GM23248 (cell line): ENCODE measurements at regions not wholly inside any gene's neighbourhood (a gene's known extent, or its start where the extent isn't known, plus 50 kb on each side); places are given as distances from the start of the nearest gene placed in this dataset.

Source experiments
- DNase-seq: peaks from one replicate; pipeline ENCODE4 v3.0.0-alpha.2; 2015
- H2AFZ ChIP-seq: fragments of 200-600 bp; sonication (generic); 2 replicates; pipeline ENCODE4 v1.6.1; 2016; ENCODE audit warnings: antibody characterized with exemption
- H3F3A ChIP-seq: fragments of 200-600 bp; sonication (generic); 2 replicates; pipeline ENCODE4 v1.6.1; 2016; ENCODE audit warnings: mild to moderate bottlenecking, antibody characterized with exemption, mixed run types; ENCODE audit not compliant: insufficient read depth
- H3K27ac ChIP-seq: fragments of 200-600 bp; sonication (generic); 2 replicates; pipeline ENCODE4 v1.5.1; 2016; ENCODE audit warnings: mild to moderate bottlenecking
- H3K27me3 ChIP-seq: fragments of 200-600 bp; sonication (generic); replicated peaks from 2 replicates; pipeline ENCODE4 v1.6.1; 2016; ENCODE audit warnings: mild to moderate bottlenecking; ENCODE audit not compliant: insufficient read depth
- H3K36me3 ChIP-seq: fragments of 200-600 bp; sonication (generic); 2 replicates; pipeline ENCODE4 v1.6.1; 2016; ENCODE audit warnings: low read depth, mild to moderate bottlenecking
- H3K4me1 ChIP-seq: fragments of 200-600 bp; sonication (generic); 2 replicates; pipeline ENCODE4 v1.6.1; 2016; ENCODE audit warnings: mild to moderate bottlenecking; ENCODE audit not compliant: insufficient read depth
- H3K4me2 ChIP-seq: fragments of 200-600 bp; sonication (generic); one replicate; pipeline ENCODE4 v1.6.1; 2016; ENCODE audit warnings: mild to moderate bottlenecking; ENCODE audit not compliant: unreplicated experiment
- H3K4me3 ChIP-seq: fragments of 200-600 bp; sonication (generic); 2 replicates; pipeline ENCODE4 v1.5.1; 2016; ENCODE audit warnings: mild to moderate bottlenecking
- H3K79me2 ChIP-seq: fragments of 200-600 bp; sonication (generic); 2 replicates; pipeline ENCODE4 v1.6.1; 2016; ENCODE audit warnings: mild to moderate bottlenecking; ENCODE audit not compliant: insufficient read depth
- H3K9ac ChIP-seq: fragments of 200-600 bp; sonication (generic); 2 replicates; pipeline ENCODE4 v1.6.1; 2016; ENCODE audit warnings: mild to moderate bottlenecking
- H3K9me2 ChIP-seq: fragments of 200-600 bp; sonication (generic); 2 replicates; pipeline ENCODE4 v1.6.1; 2016; ENCODE audit warnings: mixed run types, mild to moderate bottlenecking, moderate library complexity; ENCODE audit not compliant: insufficient read depth
- H3K9me3 ChIP-seq: fragments of 200-600 bp; sonication (generic); one replicate; pipeline ENCODE4 v1.6.1; 2017; ENCODE audit warnings: low read depth
- H4K20me1 ChIP-seq: fragments of 200-600 bp; sonication (generic); 2 replicates; pipeline ENCODE4 v1.6.0; 2016; ENCODE audit not compliant: insufficient read depth
- EZH2 ChIP-seq: fragments of 200-600 bp; sonication (generic); IDR thresholded peaks from 2 replicates; pipeline ENCODE4 v1.6.1; 2018; ENCODE audit warnings: antibody characterized with exemption, mild to moderate bottlenecking; ENCODE audit not compliant: insufficient read depth, poor library complexity, severe bottlenecking
- EZH2phosphoT487 ChIP-seq: fragments of 200-600 bp; sonication (generic); IDR thresholded peaks from 2 replicates; pipeline ENCODE4 v1.6.1; 2018; ENCODE audit warnings: antibody characterized with exemption, moderate library complexity, mild to moderate bottlenecking, low read depth; ENCODE audit not compliant: insufficient read depth
- WGBS, 2 experiments: methylation state at CpG; one replicate each; pipeline ENCODE4 v1.1.6; 2015 to 2017; ENCODE audit warnings: low lambda C conversion rate in 2 of 2, low coverage in 1 of 2; ENCODE audit errors: missing lambda C conversion rate in 2 of 2; 5-methylcytosine and 5-hydroxymethylcytosine counted together
- in situ Hi-C: fragments of 300-500 bp; cut with MboI; formaldehyde crosslinking; loops from 2 replicates; pipeline ENCODE4 v1.15.0; 2020

DNA sequence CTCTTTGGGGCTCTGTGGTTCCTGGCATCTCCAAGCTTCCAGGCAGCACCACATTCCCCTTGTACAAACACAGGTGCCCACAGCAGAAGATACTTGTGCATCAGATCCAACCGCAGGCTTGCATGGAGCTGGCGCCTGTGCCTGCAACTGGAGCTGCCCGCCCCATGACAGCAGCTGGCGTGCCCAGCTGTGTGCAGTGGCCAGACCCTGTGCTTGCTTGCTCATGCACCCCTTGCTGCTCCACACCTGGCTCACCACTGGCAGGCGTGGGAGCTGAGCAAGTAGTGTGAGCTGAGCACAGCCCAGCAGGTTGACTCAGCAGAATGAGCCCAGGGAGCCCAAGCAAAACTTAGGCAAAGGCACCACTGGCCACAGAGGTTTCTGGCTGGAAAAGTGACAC, 84.4 kb upstream of the STARD4 start:
- Histone ChIP-seq H3K9ac (no peak overlapping the region), H3K9me3 (no peaks in the 10 kb centered on the region), H3K27me3 (no peaks in the 10 kb centered on the region), H4K20me1 (no peaks in the 10 kb centered on the region), H3K9me2 (no peaks in the 10 kb centered on the region), H2AFZ (no peak overlapping the region), H3K4me1 (no peaks in the 10 kb centered on the region), H3K4me3 (no peak overlapping the region), H3K79me2 (no peaks in the 10 kb centered on the region), H3K36me3 (no peaks in the 10 kb centered on the region), H3K27ac (no peak overlapping the region), H3K4me2 (no peak overlapping the region), H3F3A (no peaks in the 10 kb centered on the region)
- in situ Hi-C loops: no loop called here
- TF ChIP-seq EZH2 (no peak), EZH2phosphoT487 (no peak)
- DNase-seq: no peak
- 86 to 93% methylated on average over 5 of the region's 5 CpGs for WGBS, 2 experiments

DNA sequence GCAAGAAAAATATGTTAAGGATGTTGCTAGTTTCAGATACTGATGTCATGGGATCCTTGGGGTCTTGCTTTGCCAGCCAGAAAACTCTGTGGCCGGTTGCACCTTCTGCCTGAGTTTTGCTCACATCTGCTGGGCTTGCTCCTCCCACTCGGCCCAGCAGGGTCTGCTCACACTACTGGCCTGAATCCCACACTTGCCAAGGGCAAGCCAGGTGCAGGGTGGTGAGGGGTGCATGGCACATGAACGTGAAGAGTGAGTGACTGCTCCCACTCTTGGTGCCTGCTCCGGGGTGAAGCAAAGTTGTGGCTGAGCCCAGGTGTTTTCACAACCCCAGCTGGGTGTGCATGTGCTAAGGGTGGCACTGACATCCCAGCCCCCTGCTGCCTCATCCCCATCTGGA, 83.1 kb upstream of the STARD4 start:
- no peak overlapping the region for H3K9ac ChIP-seq
- no peak for DNase-seq
- in situ Hi-C loops: no loop called here
- TF ChIP-seq EZH2phosphoT487 (no peak), EZH2 (no peak)
- H3K27ac ChIP-seq: no peak overlapping the region
- no peaks in the 10 kb centered on the region for H3K4me1 ChIP-seq
- 54 to 74% methylated on average over 3 to 4 of the region's 4 CpGs for WGBS, 2 experiments
- H4K20me1 ChIP-seq: no peaks in the 10 kb centered on the region
- no peaks in the 10 kb centered on the region for H3K27me3 ChIP-seq
- H3F3A ChIP-seq: no peaks in the 10 kb centered on the region
- H3K9me2 ChIP-seq: no peaks in the 10 kb centered on the region
- no peak overlapping the region for H3K4me2 ChIP-seq
- no peak overlapping the region for H3K4me3 ChIP-seq
- no peak overlapping the region for H2AFZ ChIP-seq
- no peaks in the 10 kb centered on the region for H3K9me3 ChIP-seq
- no peaks in the 10 kb centered on the region for H3K36me3 ChIP-seq
- H3K79me2 ChIP-seq: no peaks in the 10 kb centered on the region

DNA sequence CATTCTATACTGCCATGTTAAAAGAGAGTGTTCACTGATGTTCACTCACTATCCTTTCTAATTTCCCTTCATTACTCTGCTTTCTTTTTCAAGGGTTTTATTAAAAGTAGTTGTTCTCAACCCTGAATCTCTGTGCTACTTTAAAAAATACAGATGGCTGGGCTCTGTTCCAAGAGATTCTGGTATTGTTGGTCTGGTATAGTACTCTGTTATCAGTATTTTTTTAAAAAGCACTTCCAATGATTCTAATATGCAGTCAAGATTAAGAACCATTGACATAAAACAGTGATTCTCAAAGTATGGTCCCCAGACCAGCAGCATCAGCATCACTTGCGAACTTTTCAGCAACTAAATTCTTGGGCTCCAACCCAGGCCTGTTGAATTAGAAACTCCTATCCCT, 77.0 kb upstream of the STARD4 start:
- no peak for DNase-seq
- TF ChIP-seq EZH2phosphoT487 (no peak), EZH2 (no peak)
- no peaks in the 10 kb centered on the region for H3K36me3 ChIP-seq

DNA sequence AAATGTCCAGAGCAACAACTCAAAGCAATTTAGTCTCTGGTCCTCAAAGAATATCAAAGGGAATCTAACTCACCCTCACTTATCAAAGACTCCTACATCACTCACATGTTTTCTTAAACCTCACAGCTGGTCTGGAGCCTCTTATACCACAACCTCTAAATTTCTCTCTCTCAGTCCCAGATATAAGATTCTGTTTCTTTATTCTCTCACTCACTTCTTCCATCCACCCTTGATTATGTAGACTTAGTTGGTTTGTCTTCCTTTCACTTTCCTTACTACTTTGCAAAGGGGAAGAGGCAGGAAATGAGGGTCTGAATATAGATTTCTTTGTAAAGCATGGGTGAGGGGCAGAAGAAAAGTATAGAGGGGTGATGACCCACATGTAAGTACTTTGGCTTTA, 75.4 kb upstream of the STARD4 start:
- H3F3A ChIP-seq: peaks cover 27% of the 10 kb centered on the region
- no peak overlapping the region for H3K4me2 ChIP-seq
- H3K9me3 ChIP-seq: no peaks in the 10 kb centered on the region
- peaks cover 27% of the 10 kb centered on the region for H3K4me1 ChIP-seq
- H3K27ac ChIP-seq: no peak overlapping the region
- H3K9ac ChIP-seq: no peak overlapping the region
- H2AFZ ChIP-seq: no peak overlapping the region
- no peak for DNase-seq
- no peaks in the 10 kb centered on the region for H4K20me1 ChIP-seq
- in situ Hi-C loops: no loop called here
- TF ChIP-seq EZH2phosphoT487 (no peak), EZH2 (no peak)
- H3K79me2 ChIP-seq: no peaks in the 10 kb centered on the region
- no peaks in the 10 kb centered on the region for H3K27me3 ChIP-seq
- H3K9me2 ChIP-seq: no peaks in the 10 kb centered on the region
- no peak overlapping the region for H3K4me3 ChIP-seq
- H3K36me3 ChIP-seq: no peaks in the 10 kb centered on the region

More for the DNA sequence above, 77.0 kb upstream of the STARD4 start:
- no peak overlapping the region for H3K4me2 ChIP-seq
- H2AFZ ChIP-seq: no peak overlapping the region
- no peaks in the 10 kb centered on the region for H3K27me3 ChIP-seq
- no peak overlapping the region for H3K4me3 ChIP-seq
- peaks cover 12% of the 10 kb centered on the region for H3K4me1 ChIP-seq
- H3K9me2 ChIP-seq: no peaks in the 10 kb centered on the region
- in situ Hi-C loops: no loop called here
- no peaks in the 10 kb centered on the region for H3K9me3 ChIP-seq
- no peaks in the 10 kb centered on the region for H4K20me1 ChIP-seq
- 80 to 97% methylated on average over 1 of the region's 1 CpG for WGBS, 2 experiments
- no peak overlapping the region for H3K9ac ChIP-seq
- H3K27ac ChIP-seq: no peak overlapping the region
- H3F3A ChIP-seq: peaks cover 11% of the 10 kb centered on the region
- no peaks in the 10 kb centered on the region for H3K79me2 ChIP-seq

DNA sequence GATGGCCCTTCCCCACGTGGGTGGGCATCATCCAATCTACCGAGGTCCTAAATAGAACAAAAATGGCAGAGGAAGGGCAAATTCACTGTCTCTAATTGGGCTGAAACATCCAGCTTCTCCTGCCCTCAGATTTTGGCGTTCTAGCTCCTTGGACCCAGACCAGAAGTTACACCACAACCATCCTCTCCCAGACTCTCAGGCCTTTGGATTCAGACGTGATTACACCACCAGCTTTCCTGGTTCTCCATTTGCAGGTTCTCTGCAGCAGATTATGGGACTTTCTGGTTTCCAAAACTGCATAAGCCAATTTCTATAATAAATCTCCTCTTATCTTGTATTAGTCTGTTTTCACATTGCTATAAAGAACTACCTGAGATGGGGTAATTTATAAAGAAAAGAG, 73.6 kb upstream of the STARD4 start:
- DNase-seq: no peak
- Histone ChIP-seq H3K4me2 (no peak overlapping the region), H3K36me3 (no peaks in the 10 kb centered on the region), H3K27me3 (no peaks in the 10 kb centered on the region), H3K4me3 (no peak overlapping the region), H3K9me2 (no peaks in the 10 kb centered on the region), H3K27ac (no peak overlapping the region), H3K79me2 (no peaks in the 10 kb centered on the region), H3K4me1 (peaks cover 45% of the 10 kb centered on the region), H3F3A (peaks cover 45% of the 10 kb centered on the region), H4K20me1 (no peaks in the 10 kb centered on the region), H2AFZ (no peak overlapping the region), H3K9ac (no peak overlapping the region), H3K9me3 (no peaks in the 10 kb centered on the region)
- TF ChIP-seq EZH2: no peak
- no peak for TF ChIP-seq EZH2phosphoT487
- 87 to 94% methylated on average over 4 of the region's 4 CpGs for WGBS, 2 experiments
- in situ Hi-C loops: no loop called here
